ENCODE measurements at regions not wholly inside any gene's neighbourhood (a gene's known extent, or its start where the extent isn't known, plus 50 kb on each side); places are given as distances from the start of the nearest gene placed in this dataset.

DNA sequence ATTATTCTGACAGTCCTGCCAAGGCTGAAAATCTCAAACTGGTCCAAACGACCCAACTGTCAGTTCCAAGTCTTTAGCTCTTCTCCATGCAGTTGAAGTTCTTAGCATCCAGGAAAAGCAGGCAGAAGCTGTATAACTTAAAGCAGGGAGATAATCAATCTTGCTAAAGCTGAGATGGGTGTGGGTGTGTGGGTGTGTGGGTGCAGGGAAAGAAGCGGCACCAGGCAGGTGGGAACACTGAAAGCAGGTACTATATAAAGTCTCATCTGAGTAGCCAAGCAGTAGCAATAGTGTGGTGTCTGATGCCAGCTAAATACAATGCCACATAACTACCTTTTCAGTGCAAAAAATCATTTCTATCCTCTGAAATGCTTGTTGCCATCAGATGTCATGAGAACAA lies 69.7 kb upstream of the EGFL6 start:
- TF ChIP-seq, protein P1, sequence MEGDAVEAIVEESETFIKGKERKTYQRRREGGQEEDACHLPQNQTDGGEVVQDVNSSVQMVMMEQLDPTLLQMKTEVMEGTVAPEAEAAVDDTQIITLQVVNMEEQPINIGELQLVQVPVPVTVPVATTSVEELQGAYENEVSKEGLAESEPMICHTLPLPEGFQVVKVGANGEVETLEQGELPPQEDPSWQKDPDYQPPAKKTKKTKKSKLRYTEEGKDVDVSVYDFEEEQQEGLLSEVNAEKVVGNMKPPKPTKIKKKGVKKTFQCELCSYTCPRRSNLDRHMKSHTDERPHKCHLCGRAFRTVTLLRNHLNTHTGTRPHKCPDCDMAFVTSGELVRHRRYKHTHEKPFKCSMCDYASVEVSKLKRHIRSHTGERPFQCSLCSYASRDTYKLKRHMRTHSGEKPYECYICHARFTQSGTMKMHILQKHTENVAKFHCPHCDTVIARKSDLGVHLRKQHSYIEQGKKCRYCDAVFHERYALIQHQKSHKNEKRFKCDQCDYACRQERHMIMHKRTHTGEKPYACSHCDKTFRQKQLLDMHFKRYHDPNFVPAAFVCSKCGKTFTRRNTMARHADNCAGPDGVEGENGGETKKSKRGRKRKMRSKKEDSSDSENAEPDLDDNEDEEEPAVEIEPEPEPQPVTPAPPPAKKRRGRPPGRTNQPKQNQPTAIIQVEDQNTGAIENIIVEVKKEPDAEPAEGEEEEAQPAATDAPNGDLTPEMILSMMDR (conservative IDR thresholded peaks at IDR 0.05) = no peak
- TF ChIP-seq ZFX (IDR thresholded peaks at IDR 0.05) = no peak
